ENCODE measurements at regions not wholly inside any gene's neighbourhood (a gene's known extent, or its start where the extent isn't known, plus 50 kb on each side); places are given as distances from the start of the nearest gene placed in this dataset.

DNA sequence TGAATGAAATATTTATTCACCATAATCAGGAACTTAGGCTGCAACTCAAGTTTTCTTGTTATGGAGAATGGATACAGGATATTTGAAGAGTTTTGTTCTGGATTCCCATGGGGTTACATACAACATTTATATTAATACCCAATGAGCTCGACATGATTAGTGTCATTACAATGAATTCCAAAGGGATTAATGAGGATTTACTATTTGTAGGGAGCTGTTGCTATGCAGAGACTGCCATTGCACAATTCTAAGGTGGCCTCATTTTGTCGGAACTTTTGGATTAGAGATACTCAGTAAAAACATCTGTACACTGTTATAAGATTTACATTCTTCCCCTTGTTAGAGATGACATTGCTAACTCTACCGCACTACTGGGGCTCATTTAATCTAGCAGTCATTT lies 586.8 kb upstream of the MAP3K7 start:
- DNase-seq (ENCODE audit: low read depth in 1 of 2, low spot score in 1 of 2): no peak
- Histone ChIP-seq H3K27ac (no peak overlapping the region), H3K4me2 (no peak overlapping the region), H3K9me3 (no peaks in the 10 kb centered on the region), H3K4me3 (no peak overlapping the region), H3K4me1 (no peaks in the 10 kb centered on the region)
- CTCF ChIA-PET: no interaction called here
- ATAC-seq: no peak
- no peak for FAIRE-seq
- WGBS (ENCODE audit: missing lambda C conversion rate): 34% methylated on average over 3 of the region's 3 CpGs
- no peak for TF ChIP-seq ZSCAN20 (CRISPR knock-in tag; IDR thresholded peaks at IDR 0.05)
- TF ChIP-seq EP300 (IDR thresholded peaks at IDR 0.05): no peak
- TF ChIP-seq GATA3 (IDR thresholded peaks at IDR 0.05; ENCODE audit: borderline replicate concordance): no peak
- no peak for TF ChIP-seq CHD2 (IDR thresholded peaks at IDR 0.05; ENCODE audit: low read length, partially characterized antibody)
- TF ChIP-seq, protein P1, sequence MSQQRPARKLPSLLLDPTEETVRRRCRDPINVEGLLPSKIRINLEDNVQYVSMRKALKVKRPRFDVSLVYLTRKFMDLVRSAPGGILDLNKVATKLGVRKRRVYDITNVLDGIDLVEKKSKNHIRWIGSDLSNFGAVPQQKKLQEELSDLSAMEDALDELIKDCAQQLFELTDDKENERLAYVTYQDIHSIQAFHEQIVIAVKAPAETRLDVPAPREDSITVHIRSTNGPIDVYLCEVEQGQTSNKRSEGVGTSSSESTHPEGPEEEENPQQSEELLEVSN (IDR thresholded peaks at IDR 0.05; ENCODE audit: borderline replicate concordance, low read depth): no peak
- TF ChIP-seq, protein P2, sequence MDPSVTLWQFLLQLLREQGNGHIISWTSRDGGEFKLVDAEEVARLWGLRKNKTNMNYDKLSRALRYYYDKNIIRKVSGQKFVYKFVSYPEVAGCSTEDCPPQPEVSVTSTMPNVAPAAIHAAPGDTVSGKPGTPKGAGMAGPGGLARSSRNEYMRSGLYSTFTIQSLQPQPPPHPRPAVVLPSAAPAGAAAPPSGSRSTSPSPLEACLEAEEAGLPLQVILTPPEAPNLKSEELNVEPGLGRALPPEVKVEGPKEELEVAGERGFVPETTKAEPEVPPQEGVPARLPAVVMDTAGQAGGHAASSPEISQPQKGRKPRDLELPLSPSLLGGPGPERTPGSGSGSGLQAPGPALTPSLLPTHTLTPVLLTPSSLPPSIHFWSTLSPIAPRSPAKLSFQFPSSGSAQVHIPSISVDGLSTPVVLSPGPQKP (IDR thresholded peaks at IDR 0.05; ENCODE audit: low read depth, low read length): no peak
- TF ChIP-seq, protein P3, sequence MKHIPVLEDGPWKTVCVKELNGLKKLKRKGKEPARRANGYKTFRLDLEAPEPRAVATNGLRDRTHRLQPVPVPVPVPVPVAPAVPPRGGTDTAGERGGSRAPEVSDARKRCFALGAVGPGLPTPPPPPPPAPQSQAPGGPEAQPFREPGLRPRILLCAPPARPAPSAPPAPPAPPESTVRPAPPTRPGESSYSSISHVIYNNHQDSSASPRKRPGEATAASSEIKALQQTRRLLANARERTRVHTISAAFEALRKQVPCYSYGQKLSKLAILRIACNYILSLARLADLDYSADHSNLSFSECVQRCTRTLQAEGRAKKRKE (CRISPR knock-in tag; IDR thresholded peaks at IDR 0.05; ENCODE audit: low read depth): no peak
- no peak for TF ChIP-seq JUN (IDR thresholded peaks at IDR 0.05)
- TF ChIP-seq, protein P4, sequence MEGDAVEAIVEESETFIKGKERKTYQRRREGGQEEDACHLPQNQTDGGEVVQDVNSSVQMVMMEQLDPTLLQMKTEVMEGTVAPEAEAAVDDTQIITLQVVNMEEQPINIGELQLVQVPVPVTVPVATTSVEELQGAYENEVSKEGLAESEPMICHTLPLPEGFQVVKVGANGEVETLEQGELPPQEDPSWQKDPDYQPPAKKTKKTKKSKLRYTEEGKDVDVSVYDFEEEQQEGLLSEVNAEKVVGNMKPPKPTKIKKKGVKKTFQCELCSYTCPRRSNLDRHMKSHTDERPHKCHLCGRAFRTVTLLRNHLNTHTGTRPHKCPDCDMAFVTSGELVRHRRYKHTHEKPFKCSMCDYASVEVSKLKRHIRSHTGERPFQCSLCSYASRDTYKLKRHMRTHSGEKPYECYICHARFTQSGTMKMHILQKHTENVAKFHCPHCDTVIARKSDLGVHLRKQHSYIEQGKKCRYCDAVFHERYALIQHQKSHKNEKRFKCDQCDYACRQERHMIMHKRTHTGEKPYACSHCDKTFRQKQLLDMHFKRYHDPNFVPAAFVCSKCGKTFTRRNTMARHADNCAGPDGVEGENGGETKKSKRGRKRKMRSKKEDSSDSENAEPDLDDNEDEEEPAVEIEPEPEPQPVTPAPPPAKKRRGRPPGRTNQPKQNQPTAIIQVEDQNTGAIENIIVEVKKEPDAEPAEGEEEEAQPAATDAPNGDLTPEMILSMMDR (IDR thresholded peaks at IDR 0.05): no peak
- TF ChIP-seq CHD4 (IDR thresholded peaks at IDR 0.05; ENCODE audit: borderline replicate concordance): no peak
- no peak for TF ChIP-seq ZFP36 (IDR thresholded peaks at IDR 0.05; ENCODE audit: borderline replicate concordance, partially characterized antibody)
- TF ChIP-seq RFX5 (IDR thresholded peaks at IDR 0.05): no peak
- POLR2A ChIA-PET: no interaction called here

DNA sequence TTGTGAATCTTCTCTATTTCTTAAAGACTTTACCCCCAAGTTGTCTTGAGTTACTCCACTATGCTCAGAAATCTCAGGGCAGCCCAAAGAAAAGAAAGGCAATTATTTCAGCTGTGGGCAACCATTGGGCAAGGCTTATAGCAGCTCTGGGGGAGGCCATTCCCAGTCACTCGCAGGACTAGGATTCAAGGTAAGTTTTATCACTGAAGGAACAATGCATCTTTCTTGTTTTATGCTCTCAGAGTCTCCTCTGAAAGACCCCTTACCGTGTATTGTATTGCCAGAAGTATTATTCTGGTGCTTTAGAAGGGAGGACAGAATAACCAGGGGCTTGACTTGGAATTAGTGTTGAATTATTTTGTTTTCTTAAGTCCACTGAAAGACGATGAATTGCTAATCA lies 586.3 kb upstream of the MAP3K7 start:
- no peak overlapping the region for H3K4me2 ChIP-seq
- no peak for DNase-seq (ENCODE audit: low read depth in 1 of 2, low spot score in 1 of 2)
- no peak overlapping the region for H3K27ac ChIP-seq
- ATAC-seq: no peak
- no peak for TF ChIP-seq CEBPB (IDR thresholded peaks at IDR 0.05)
- TF ChIP-seq RNF2 (IDR thresholded peaks at IDR 0.05; ENCODE audit: borderline replicate concordance, low read depth): no peak
- TF ChIP-seq ZFP36 (IDR thresholded peaks at IDR 0.05; ENCODE audit: borderline replicate concordance, partially characterized antibody): no peak
- no peak for TF ChIP-seq MAFK (IDR thresholded peaks at IDR 0.05; ENCODE audit: partially characterized antibody)
- no peak for TF ChIP-seq JUN (IDR thresholded peaks at IDR 0.05)
- TF ChIP-seq, protein P3 (CRISPR knock-in tag; IDR thresholded peaks at IDR 0.05; ENCODE audit: low read depth): no peak
- TF ChIP-seq RCOR1 (IDR thresholded peaks at IDR 0.05; ENCODE audit: low read depth, low read length): no peak
- no peak for TF ChIP-seq SREBF2 (IDR thresholded peaks at IDR 0.05)
- no peak for TF ChIP-seq HOXB13 (CRISPR knock-in tag; IDR thresholded peaks at IDR 0.05; ENCODE audit: low read depth)
- no peak for TF ChIP-seq FOSB (CRISPR knock-in tag; IDR thresholded peaks at IDR 0.05)
- no peak for TF ChIP-seq HOXA7 (CRISPR knock-in tag; IDR thresholded peaks at IDR 0.05)
- TF ChIP-seq, protein P4 (IDR thresholded peaks at IDR 0.05): no peak
- TF ChIP-seq EHMT2 (IDR thresholded peaks at IDR 0.05; ENCODE audit: low read depth): no peak
- no peak for TF ChIP-seq JUNB (IDR thresholded peaks at IDR 0.05)
- no peak for TF ChIP-seq RARB (CRISPR knock-in tag; IDR thresholded peaks at IDR 0.05)
- no peak for TF ChIP-seq CHD2 (IDR thresholded peaks at IDR 0.05; ENCODE audit: low read length, partially characterized antibody)
- TF ChIP-seq POLR2A (IDR thresholded peaks at IDR 0.05; ENCODE audit: low read length): no peak
- H3K9me3 ChIP-seq: no peaks in the 10 kb centered on the region
- no peak overlapping the region for H3K4me3 ChIP-seq
- no peaks in the 10 kb centered on the region for H3K4me1 ChIP-seq
- no peak for FAIRE-seq
- POLR2A ChIA-PET: no interaction called here
- CTCF ChIA-PET: no interaction called here
- WGBS (ENCODE audit: missing lambda C conversion rate): 0% methylated on average over 3 of the region's 3 CpGs
